Neutrophil (primary cell): ENCODE measurements at regions not wholly inside any gene's neighbourhood (a gene's known extent, or its start where the extent isn't known, plus 50 kb on each side); places are given as distances from the start of the nearest gene placed in this dataset.

ENCODE experiments used
- H3K27ac ChIP-seq: fragments of 200-600 bp; sonication (generic); 2 replicates; pipeline ENCODE4 v1.5.1; 2016; ENCODE audit warnings: mild to moderate bottlenecking, moderate library complexity
- H3K27me3 ChIP-seq: fragments of 200-600 bp; sonication (generic); 2 replicates; pipeline ENCODE4 v1.6.0; 2016; ENCODE audit warnings: mild to moderate bottlenecking
- H3K36me3 ChIP-seq: fragments of 200-600 bp; sonication (generic); 2 replicates; pipeline ENCODE4 v1.5.1; 2017
- H3K4me1 ChIP-seq, 2 experiments: fragments of 200-600 bp in 1 of 2; sonication (generic) in 1 of 2; 1 replicate in 1 of 2; 2 replicates in 1 of 2; pipeline versions ENCODE4 v1.5.1 to v1.6.1; 2013 to 2016; ENCODE audit warnings: low read depth in 1 of 2, low read length in 1 of 2, mild to moderate bottlenecking in 1 of 2, moderate library complexity in 1 of 2; ENCODE audit not compliant: control insufficient read depth in 1 of 2, insufficient read depth in 1 of 2
- H3K4me3 ChIP-seq, 2 experiments: fragments of 200-600 bp in 1 of 2; sonication (generic) in 1 of 2; 1 replicate in 1 of 2; 2 replicates in 1 of 2; pipeline ENCODE4 v1.5.1; 2013 to 2016; ENCODE audit warnings: low read depth in 1 of 2, low read length in 1 of 2, mild to moderate bottlenecking in 1 of 2, moderate library complexity in 1 of 2
- H3K9me3 ChIP-seq: fragments of 200-600 bp; sonication (generic); 2 replicates; pipeline ENCODE4 v1.5.1; 2016
- CTCF ChIP-seq: fragments of 200-600 bp; sonication (generic); IDR thresholded peaks from 2 replicates; pipeline ENCODE4 v1.5.1; 2016; ENCODE audit warnings: antibody characterized with exemption

- Histone ChIP-seq H3K36me3 (no peaks in the 10 kb centered on the region), H3K9me3 (no peaks in the 10 kb centered on the region), H3K4me1 (no peaks in the 10 kb centered on the region), H3K27me3 (no peaks in the 10 kb centered on the region), H3K4me3 (no peak overlapping the region), H3K27ac (no peak overlapping the region)
- TF ChIP-seq CTCF: no peak
These were observed 308.6 kb upstream of the CNR1 start for GRCh38 chr6:88474720-88475119.

- TF ChIP-seq CTCF: no peak
- Histone ChIP-seq H3K4me1 (no peaks in the 10 kb centered on the region), H3K9me3 (no peaks in the 10 kb centered on the region)
These were observed 307.4 kb upstream of the CNR1 start for GRCh38 chr6:88473589-88473988.

GRCh38 chr6:88472851-88473525 is 306.8 kb upstream of the CNR1 start:
- no peaks in the 10 kb centered on the region for H3K36me3 ChIP-seq
- TF ChIP-seq CTCF: no peak
- H3K4me1 ChIP-seq: no peaks in the 10 kb centered on the region
- no peaks in the 10 kb centered on the region for H3K9me3 ChIP-seq
- no peaks in the 10 kb centered on the region for H3K27me3 ChIP-seq
- no peak overlapping the region for H3K4me3 ChIP-seq
- H3K27ac ChIP-seq: no peak overlapping the region

More at GRCh38 chr6:88473589-88473988, 307.4 kb upstream of the CNR1 start:
- no peaks in the 10 kb centered on the region for H3K36me3 ChIP-seq
- no peak overlapping the region for H3K4me3 ChIP-seq
- no peaks in the 10 kb centered on the region for H3K27me3 ChIP-seq
- H3K27ac ChIP-seq: no peak overlapping the region

- Histone ChIP-seq H3K9me3 (no peaks in the 10 kb centered on the region), H3K4me3 (no peak overlapping the region), H3K27me3 (no peaks in the 10 kb centered on the region), H3K27ac (no peak overlapping the region), H3K4me1 (no peaks in the 10 kb centered on the region), H3K36me3 (no peaks in the 10 kb centered on the region)
- no peak for TF ChIP-seq CTCF
These were observed 293.5 kb upstream of the CNR1 start for GRCh38 chr6:88459643-88460042.

- H3K27me3 ChIP-seq: no peaks in the 10 kb centered on the region
- TF ChIP-seq CTCF: no peak
- H3K4me3 ChIP-seq: no peak overlapping the region
- no peak overlapping the region for H3K27ac ChIP-seq
- no peaks in the 10 kb centered on the region for H3K36me3 ChIP-seq
- no peaks in the 10 kb centered on the region for H3K4me1 ChIP-seq
- H3K9me3 ChIP-seq: no peaks in the 10 kb centered on the region
These were observed 293.0 kb upstream of the CNR1 start for GRCh38 chr6:88459189-88459588.

GRCh38 chr6:88458662-88459061 is 292.5 kb upstream of the CNR1 start:
- TF ChIP-seq CTCF: no peak
- Histone ChIP-seq H3K4me3 (no peak overlapping the region), H3K27ac (no peak overlapping the region), H3K4me1 (no peaks in the 10 kb centered on the region), H3K9me3 (no peaks in the 10 kb centered on the region), H3K36me3 (no peaks in the 10 kb centered on the region), H3K27me3 (no peaks in the 10 kb centered on the region)
